Fibroblast of lung (primary cell): ENCODE measurements at regions not wholly inside any gene's neighbourhood (a gene's known extent, or its start where the extent isn't known, plus 50 kb on each side); places are given as distances from the start of the nearest gene placed in this dataset.

Source experiments
- DNase-seq, 2 donors: peaks; one replicate each; pipeline versions ENCODE4 v3.0.0 to v3.0.0-alpha.2; 2010; ENCODE audit warnings: low read depth in 2 of 2
- H2AFZ ChIP-seq: 2 replicates; pipeline ENCODE4 v1.5.1; 2012; ENCODE audit warnings: low read length, control low read depth, inconsistent platforms
- H3K27ac ChIP-seq: 2 replicates; pipeline ENCODE4 v1.5.1; 2011; ENCODE audit warnings: low read length, control low read depth; ENCODE audit not compliant: insufficient read depth
- H3K27me3 ChIP-seq: 2 replicates; pipeline ENCODE4 v1.5.1; 2011; ENCODE audit warnings: mild to moderate bottlenecking, low read length; ENCODE audit not compliant: control insufficient read depth, insufficient read depth
- H3K36me3 ChIP-seq: 2 replicates; pipeline ENCODE4 v1.5.1; 2011; ENCODE audit warnings: low read length; ENCODE audit not compliant: control insufficient read depth, insufficient read depth
- H3K4me1 ChIP-seq: 2 replicates; pipeline ENCODE4 v1.5.1; 2011; ENCODE audit warnings: low read length; ENCODE audit not compliant: control insufficient read depth, insufficient read depth; ENCODE audit errors: extremely low read depth
- H3K4me2 ChIP-seq: 2 replicates; pipeline ENCODE4 v1.5.1; 2011; ENCODE audit warnings: low read length, control low read depth; ENCODE audit not compliant: insufficient read depth; ENCODE audit errors: extremely low read depth
- H3K4me3 ChIP-seq, 4 experiments: fragments of 200-600 bp in 1 of 4; sonication (generic) in 1 of 4; replicated peaks in 1 of 4; 2 replicates each; pipeline ENCODE4 v1.5.1; 2011 to 2016; ENCODE audit warnings: low read length in 4 of 4, low read depth in 3 of 4, mild to moderate bottlenecking in 3 of 4, control low read depth in 2 of 4, inconsistent platforms in 1 of 4, mixed read lengths in 1 of 4; ENCODE audit not compliant: insufficient read depth in 1 of 4; ENCODE audit errors: control extremely low read depth in 1 of 4
- H3K79me2 ChIP-seq: 2 replicates; pipeline ENCODE4 v1.5.1; 2012; ENCODE audit warnings: mild to moderate bottlenecking, low read length, inconsistent platforms; ENCODE audit not compliant: control insufficient read depth, insufficient read depth
- H3K9ac ChIP-seq: 2 replicates; pipeline ENCODE4 v1.5.1; 2011; ENCODE audit warnings: mild to moderate bottlenecking, low read length, control low read depth; ENCODE audit not compliant: insufficient read depth
- H3K9me3 ChIP-seq: 2 replicates; pipeline ENCODE4 v1.5.1; 2012; ENCODE audit warnings: low read depth, low read length; ENCODE audit not compliant: control insufficient read depth, insufficient read depth
- H4K20me1 ChIP-seq: 2 replicates; pipeline ENCODE4 v1.5.1; 2011; ENCODE audit warnings: low read length; ENCODE audit not compliant: control insufficient read depth, insufficient read depth; ENCODE audit errors: extremely low read depth
- CTCF ChIP-seq, 2 donors: IDR thresholded peaks in 1 of 2; conservative IDR thresholded peaks in 1 of 2; 1 replicate in 1 of 2; 2 replicates in 1 of 2; pipeline ENCODE4 v1.5.1; 2011 to 2012; ENCODE audit warnings: low read length in 2 of 2, control low read depth in 1 of 2, inconsistent platforms in 1 of 2, low read depth in 1 of 2, mild to moderate bottlenecking in 1 of 2
- EZH2 ChIP-seq: IDR thresholded peaks from 2 replicates; pipeline ENCODE4 v1.5.1; 2012; ENCODE audit warnings: low read length, control low read depth, mild to moderate bottlenecking; ENCODE audit errors: missing control alignments

DNA sequence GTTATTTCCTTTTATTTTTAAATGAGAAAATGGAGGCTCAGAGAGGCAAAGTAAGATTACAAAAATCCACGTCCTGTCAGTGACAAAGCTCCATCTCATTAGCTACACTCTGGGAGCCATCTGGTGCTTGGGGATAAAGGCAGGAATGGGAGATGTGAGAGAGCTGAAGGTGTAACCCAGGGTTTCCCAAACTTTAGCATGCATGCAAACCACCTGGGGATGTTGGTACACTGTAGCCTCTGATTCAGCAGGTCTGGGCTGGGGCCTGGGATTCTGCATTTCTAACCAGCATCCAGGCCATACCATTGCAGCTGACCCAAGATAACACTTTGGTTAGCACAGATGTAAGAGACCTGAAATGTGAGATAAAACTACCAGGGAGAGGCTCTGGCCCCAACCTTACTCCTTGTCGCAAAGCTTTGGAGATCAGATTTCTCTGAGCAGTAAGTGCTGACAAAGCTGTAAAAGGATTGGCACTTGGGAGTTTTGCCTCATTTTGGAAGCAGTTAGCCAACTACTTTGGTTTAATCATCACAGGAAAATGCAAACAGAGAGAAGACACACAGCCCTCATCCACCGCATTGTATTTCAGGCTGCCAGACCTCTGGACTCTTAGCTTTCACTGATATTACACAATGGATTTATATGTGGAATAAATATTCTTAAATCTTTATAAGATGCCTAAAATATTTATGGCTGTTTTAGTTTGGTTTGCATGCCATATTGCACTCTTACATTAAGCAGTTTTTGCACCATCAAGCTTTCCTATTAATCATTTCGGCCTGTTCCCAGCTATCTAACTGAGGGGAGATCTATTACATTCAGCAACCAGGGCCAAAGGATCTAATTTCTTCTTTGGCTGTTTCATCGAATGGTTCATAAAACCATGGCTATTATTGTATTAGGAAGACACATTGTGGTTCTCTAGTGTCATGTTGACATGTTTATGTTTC, 263.0 kb downstream of the EBLN2 start:
- no peak for TF ChIP-seq CTCF (conservative IDR thresholded peaks at IDR 0.05 in 1 of 2, IDR thresholded peaks at IDR 0.05 in 1 of 2; ENCODE audit: low read depth in 1 of 2, low read length in 2 of 2)
- no peak for TF ChIP-seq EZH2
- Histone ChIP-seq H3K9me3 (no peaks in the 10 kb centered on the region), H3K27ac (no peak overlapping the region), H3K36me3 (no peaks in the 10 kb centered on the region), H2AFZ (no peak overlapping the region), H4K20me1 (no peaks in the 10 kb centered on the region), H3K4me2 (no peak overlapping the region), H3K27me3 (no peaks in the 10 kb centered on the region), H3K9ac (no peak overlapping the region), H3K79me2 (no peaks in the 10 kb centered on the region), H3K4me3 (no peak overlapping the region), H3K4me1 (no peaks in the 10 kb centered on the region)
- DNase-seq: peak; percentile 35 to 56

DNA sequence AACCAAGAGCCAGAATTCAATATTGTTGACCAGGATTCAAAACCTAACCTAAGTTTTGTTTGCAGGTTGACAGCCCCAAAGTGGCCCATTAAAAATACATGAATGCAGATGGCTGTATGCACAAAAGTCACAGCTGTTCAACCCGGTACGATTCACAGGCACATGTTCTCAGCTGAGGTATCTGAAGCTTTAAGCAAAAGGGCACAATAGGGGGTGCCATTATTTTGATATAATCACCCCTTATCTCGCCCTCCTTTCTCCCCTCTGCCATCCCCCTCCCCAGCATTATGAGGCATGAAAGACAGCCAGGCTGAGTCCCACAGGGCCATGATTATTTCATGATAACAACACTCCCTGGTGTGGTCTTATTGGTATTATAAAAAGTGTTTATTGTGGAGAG, 264.9 kb downstream of the EBLN2 start:
- H3K9ac ChIP-seq: no peak overlapping the region
- DNase-seq: no peak
- H3K27me3 ChIP-seq: no peaks in the 10 kb centered on the region
- H3K4me3 ChIP-seq: no peak overlapping the region
- no peaks in the 10 kb centered on the region for H3K4me1 ChIP-seq
- no peaks in the 10 kb centered on the region for H4K20me1 ChIP-seq
- H2AFZ ChIP-seq: no peak overlapping the region
- TF ChIP-seq EZH2 (no peak), CTCF (conservative IDR thresholded peaks at IDR 0.05 in 1 of 2, IDR thresholded peaks at IDR 0.05 in 1 of 2; ENCODE audit: low read depth in 1 of 2, low read length in 2 of 2) (no peak)
- no peaks in the 10 kb centered on the region for H3K79me2 ChIP-seq
- no peaks in the 10 kb centered on the region for H3K9me3 ChIP-seq
- no peak overlapping the region for H3K27ac ChIP-seq
- no peak overlapping the region for H3K4me2 ChIP-seq
- H3K36me3 ChIP-seq: no peaks in the 10 kb centered on the region

DNA sequence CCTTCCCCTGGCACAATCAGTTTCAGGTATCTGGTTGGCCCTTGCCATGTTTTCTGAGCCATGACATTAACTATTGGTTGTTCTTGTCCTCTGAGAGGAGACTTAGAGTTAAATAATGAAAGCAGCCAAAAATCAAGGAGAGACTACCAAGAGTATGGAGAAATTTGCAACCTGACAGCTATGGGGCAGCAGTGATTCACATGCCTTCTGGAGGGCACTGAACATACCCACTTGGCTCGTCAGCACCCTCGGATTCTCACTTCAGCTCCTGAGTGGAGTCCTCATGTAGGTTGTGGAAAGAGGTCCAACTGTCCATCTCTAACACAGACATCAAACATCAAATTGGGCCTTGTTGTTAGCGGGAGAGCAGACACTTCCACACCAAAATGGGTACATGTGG, 265.6 kb downstream of the EBLN2 start:
- H3K27ac ChIP-seq: no peak overlapping the region
- no peaks in the 10 kb centered on the region for H3K27me3 ChIP-seq
- no peak overlapping the region for H3K9ac ChIP-seq
- no peaks in the 10 kb centered on the region for H3K4me1 ChIP-seq
- H3K36me3 ChIP-seq: no peaks in the 10 kb centered on the region
- H3K4me2 ChIP-seq: no peak overlapping the region
- DNase-seq: no peak
- no peak overlapping the region for H2AFZ ChIP-seq
- no peak overlapping the region for H3K4me3 ChIP-seq
- H3K79me2 ChIP-seq: no peaks in the 10 kb centered on the region
- no peaks in the 10 kb centered on the region for H4K20me1 ChIP-seq
- no peaks in the 10 kb centered on the region for H3K9me3 ChIP-seq
- TF ChIP-seq EZH2 (no peak), CTCF (conservative IDR thresholded peaks at IDR 0.05 in 1 of 2, IDR thresholded peaks at IDR 0.05 in 1 of 2; ENCODE audit: low read depth in 1 of 2, low read length in 2 of 2) (no peak)
